HepG2 (cell line): ENCODE measurements at regions not wholly inside any gene's neighbourhood (a gene's known extent, or its start where the extent isn't known, plus 50 kb on each side); places are given as distances from the start of the nearest gene placed in this dataset.

ENCODE experiments used
- ATAC-seq: fragments of 200-7000 bp; cut with Tn5 transposase; 3 replicates; pipeline ENCODE4 v1.9.1; 2020; ENCODE audit warnings: mild to moderate bottlenecking, moderate library complexity
- BruUV-seq: library from RNA; stranded (reverse); fragments of 400-500 nt; replicated peaks from 2 replicates; lab custom pipeline; 2021; lab: Mats Ljungman, UMichigan
- CTCF ChIA-PET: fragments of 300-600 bp; formaldehyde crosslinking; extraction: SDS; loops from one replicate; lab custom pipeline; 2021; ENCODE audit warnings: low total read pairs, inconsistent platforms, low intra/inter-chr PET ratio; lab: Yijun Ruan, JAX
- POLR2A ChIA-PET: fragments of 350-600 bp; sonication (Branson Sonifier 250); formaldehyde crosslinking; loops from one replicate; lab custom pipeline; 2020; ENCODE audit warnings: antibody characterized with exemption, inconsistent platforms; lab: Yijun Ruan, JAX
- DNase-seq: peaks from one replicate; pipeline ENCODE4 v3.0.0-alpha.2; 2015; ENCODE audit warnings: low spot score
- FAIRE-seq: peaks from 3 replicates; lab custom pipeline; 2011; peaks lifted over from hg19 to GRCh38; lab: Jason Lieb, UNC
- H2AFZ ChIP-seq: one replicate; pipeline ENCODE4 v1.6.1; 2011; ENCODE audit warnings: low read length, inconsistent platforms
- H3K27ac ChIP-seq: fragments of 300-600 bp; 3 replicates; pipeline ENCODE4 v1.8.0; 2011; ENCODE audit warnings: mixed run types, mild to moderate bottlenecking, mixed read lengths, low read length, inconsistent platforms; ENCODE audit not compliant: insufficient read depth; ENCODE audit errors: extremely low read length
- H3K27me3 ChIP-seq, 2 experiments: fragments of 200-600 bp in 1 of 2; 2 replicates in 1 of 2; 3 replicates in 1 of 2; pipeline versions ENCODE4 v1.6.0 to v1.8.0; 2011; ENCODE audit warnings: low read length in 2 of 2, mild to moderate bottlenecking in 2 of 2, moderate library complexity in 2 of 2, inconsistent platforms in 1 of 2; ENCODE audit not compliant: insufficient read depth in 2 of 2, control insufficient read depth in 1 of 2
- H3K36me3 ChIP-seq, 2 experiments: fragments of 200-600 bp in 1 of 2; replicated peaks in 1 of 2; 2 replicates in 1 of 2; 3 replicates in 1 of 2; pipeline versions ENCODE4 v1.5.1 to v1.8.0; 2011; ENCODE audit warnings: low read length in 2 of 2, inconsistent platforms in 1 of 2; ENCODE audit not compliant: insufficient read depth in 2 of 2, control insufficient read depth in 1 of 2
- H3K4me1 ChIP-seq: 2 replicates; pipeline ENCODE4 v1.5.1; 2012; ENCODE audit warnings: low read length, inconsistent platforms; ENCODE audit not compliant: insufficient read depth
- H3K4me2 ChIP-seq: 2 replicates; pipeline ENCODE4 v1.6.0; 2011; ENCODE audit warnings: low read depth, low read length, inconsistent platforms
- H3K4me3 ChIP-seq, 3 experiments: fragments of 200-600 bp in 1 of 3; sonication (generic), shearing (Covaris generic) in 1 of 3; replicated peaks in 1 of 3; 2 replicates each; pipeline ENCODE4 v1.5.1; 2011 to 2016; ENCODE audit warnings: low read length in 3 of 3, inconsistent platforms in 2 of 3, low read depth in 2 of 3, mild to moderate bottlenecking in 2 of 3, control low read depth in 1 of 3, mixed read lengths in 1 of 3; ENCODE audit not compliant: insufficient read depth in 1 of 3
- H3K79me2 ChIP-seq: one replicate; pipeline ENCODE4 v1.6.1; 2011; ENCODE audit warnings: low read length, inconsistent platforms; ENCODE audit not compliant: insufficient read depth
- H3K9ac ChIP-seq: 2 replicates; pipeline ENCODE4 v1.6.0; 2011; ENCODE audit warnings: mild to moderate bottlenecking, low read depth, low read length, inconsistent platforms; ENCODE audit not compliant: insufficient read depth
- H3K9me3 ChIP-seq: 2 replicates; pipeline ENCODE4 v1.5.1; 2012; ENCODE audit warnings: mild to moderate bottlenecking, low read length
- H4K20me1 ChIP-seq: 2 replicates; pipeline ENCODE4 v1.6.0; 2011; ENCODE audit warnings: inconsistent platforms, mild to moderate bottlenecking, low read length, moderate library complexity; ENCODE audit not compliant: insufficient read depth
- AFF4 ChIP-seq: sonication (generic); formaldehyde crosslinking; IDR thresholded peaks from 2 replicates; pipeline ENCODE4 v1.4.0; 2020; ENCODE audit warnings: missing genetic modification reagents
- BHLHE40 ChIP-seq: IDR thresholded peaks from 2 replicates; pipeline ENCODE4 v1.6.1; 2011; ENCODE audit warnings: low read length, improper control_type of control experiment
- HNRNPL ChIP-seq: fragments of 200-400 bp; formaldehyde crosslinking; IDR thresholded peaks from 2 replicates; pipeline ENCODE4 v1.6.1; 2017; ENCODE audit warnings: mild to moderate bottlenecking, low read depth, low read length
- JDP2 ChIP-seq: sonication (generic); formaldehyde crosslinking; IDR thresholded peaks from 2 replicates; pipeline ENCODE4 v1.8.1; 2022; ENCODE audit warnings: missing genetic modification reagents, borderline replicate concordance
- NFE2 ChIP-seq: sonication (generic); formaldehyde crosslinking; IDR thresholded peaks from 2 replicates; pipeline ENCODE4 v1.4.0; 2020; ENCODE audit warnings: missing genetic modification reagents
- NRL ChIP-seq: sonication (generic); formaldehyde crosslinking; IDR thresholded peaks from 2 replicates; pipeline ENCODE4 v1.5.0; 2020; ENCODE audit warnings: missing genetic modification reagents, mild to moderate bottlenecking, moderate library complexity, borderline replicate concordance
- SMAD9 ChIP-seq: sonication (generic); formaldehyde crosslinking; IDR thresholded peaks from 2 replicates; pipeline ENCODE4 v1.5.1; 2020; ENCODE audit warnings: mild to moderate bottlenecking, missing genetic modification reagents
- TBX2 ChIP-seq: sonication (generic); formaldehyde crosslinking; IDR thresholded peaks from 2 replicates; pipeline ENCODE4 v1.5.0; 2020; ENCODE audit warnings: missing genetic modification reagents, mild to moderate bottlenecking, borderline replicate concordance
- YY1 ChIP-seq: IDR thresholded peaks from 2 replicates; pipeline ENCODE4 v1.6.1; 2011; ENCODE audit warnings: low read length, low read depth, moderate library complexity, mild to moderate bottlenecking; ENCODE audit not compliant: insufficient read depth, insufficient replicate concordance
- ZBTB3 ChIP-seq: sonication (generic); formaldehyde crosslinking; IDR thresholded peaks from 2 replicates; pipeline ENCODE4 v1.4.0; 2020; ENCODE audit warnings: low read depth, mild to moderate bottlenecking, moderate library complexity, missing genetic modification reagents, borderline replicate concordance
- ZNF460 ChIP-seq: sonication (generic); formaldehyde crosslinking; IDR thresholded peaks from 2 replicates; pipeline ENCODE4 v1.5.1; 2020; ENCODE audit warnings: missing genetic modification reagents, mild to moderate bottlenecking, borderline replicate concordance
- ZNF564 ChIP-seq: sonication (generic); formaldehyde crosslinking; IDR thresholded peaks from 2 replicates; pipeline ENCODE4 v1.8.1; 2023; ENCODE audit warnings: mild to moderate bottlenecking, missing genetic modification reagents
- ZNF644 ChIP-seq: IDR thresholded peaks from 2 replicates; pipeline ENCODE4 v1.6.1; 2016; ENCODE audit warnings: low read depth
- ZNF737 ChIP-seq: sonication (generic); formaldehyde crosslinking; IDR thresholded peaks from 2 replicates; pipeline ENCODE4 v1.5.0; 2020; ENCODE audit warnings: missing genetic modification reagents, mild to moderate bottlenecking, borderline replicate concordance
- WGBS: methylation state at CpG from one replicate; pipeline ENCODE4 v1.1.6; 2017; ENCODE audit warnings: low lambda C conversion rate; 5-methylcytosine and 5-hydroxymethylcytosine counted together
- in situ Hi-C: cut with HindIII; loops from 2 replicates; pipeline ENCODE4 v1.10.0; 2017; ENCODE audit warnings: low pct_unique_long_range_greater_than_20kb; ENCODE audit not compliant: extremely low pct_ligation_motif_present
- intact Hi-C: fragments of 100-400 bp; cut with micrococcal nuclease; formaldehyde crosslinking; loops from one replicate; pipeline ENCODE4 v1.10.0; 2022; ENCODE audit not compliant: unreplicated experiment
- TF ChIP-seq, protein P1 (sequence below): IDR thresholded peaks from 2 replicates; pipeline ENCODE4 v1.4.0; 2020; ENCODE audit warnings: mild to moderate bottlenecking, missing genetic modification reagents
- TF ChIP-seq, protein P2 (sequence below): sonication (generic); formaldehyde crosslinking; conservative IDR thresholded peaks from 2 replicates; pipeline ENCODE4 v1.5.0; 2020; ENCODE audit warnings: missing genetic modification reagents

- TF ChIP-seq, protein P1, sequence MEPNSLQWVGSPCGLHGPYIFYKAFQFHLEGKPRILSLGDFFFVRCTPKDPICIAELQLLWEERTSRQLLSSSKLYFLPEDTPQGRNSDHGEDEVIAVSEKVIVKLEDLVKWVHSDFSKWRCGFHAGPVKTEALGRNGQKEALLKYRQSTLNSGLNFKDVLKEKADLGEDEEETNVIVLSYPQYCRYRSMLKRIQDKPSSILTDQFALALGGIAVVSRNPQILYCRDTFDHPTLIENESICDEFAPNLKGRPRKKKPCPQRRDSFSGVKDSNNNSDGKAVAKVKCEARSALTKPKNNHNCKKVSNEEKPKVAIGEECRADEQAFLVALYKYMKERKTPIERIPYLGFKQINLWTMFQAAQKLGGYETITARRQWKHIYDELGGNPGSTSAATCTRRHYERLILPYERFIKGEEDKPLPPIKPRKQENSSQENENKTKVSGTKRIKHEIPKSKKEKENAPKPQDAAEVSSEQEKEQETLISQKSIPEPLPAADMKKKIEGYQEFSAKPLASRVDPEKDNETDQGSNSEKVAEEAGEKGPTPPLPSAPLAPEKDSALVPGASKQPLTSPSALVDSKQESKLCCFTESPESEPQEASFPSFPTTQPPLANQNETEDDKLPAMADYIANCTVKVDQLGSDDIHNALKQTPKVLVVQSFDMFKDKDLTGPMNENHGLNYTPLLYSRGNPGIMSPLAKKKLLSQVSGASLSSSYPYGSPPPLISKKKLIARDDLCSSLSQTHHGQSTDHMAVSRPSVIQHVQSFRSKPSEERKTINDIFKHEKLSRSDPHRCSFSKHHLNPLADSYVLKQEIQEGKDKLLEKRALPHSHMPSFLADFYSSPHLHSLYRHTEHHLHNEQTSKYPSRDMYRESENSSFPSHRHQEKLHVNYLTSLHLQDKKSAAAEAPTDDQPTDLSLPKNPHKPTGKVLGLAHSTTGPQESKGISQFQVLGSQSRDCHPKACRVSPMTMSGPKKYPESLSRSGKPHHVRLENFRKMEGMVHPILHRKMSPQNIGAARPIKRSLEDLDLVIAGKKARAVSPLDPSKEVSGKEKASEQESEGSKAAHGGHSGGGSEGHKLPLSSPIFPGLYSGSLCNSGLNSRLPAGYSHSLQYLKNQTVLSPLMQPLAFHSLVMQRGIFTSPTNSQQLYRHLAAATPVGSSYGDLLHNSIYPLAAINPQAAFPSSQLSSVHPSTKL (CRISPR knock-in tag): no peak
- TF ChIP-seq AFF4 (CRISPR knock-in tag) (no peak), YY1 (no peak)
- TF ChIP-seq, all 625 proteins: peak for 0
Observed at GRCh38 chr10:78391585-78391984, 357.9 kb downstream of the RPS24 start (continued).

GRCh38 chr10:78392197-78392596 is 358.5 kb downstream of the RPS24 start:
- no TSS peak for BruUV-seq
- no peak overlapping the region for H2AFZ ChIP-seq
- 3% methylated on average over 2 of the region's 2 CpGs for WGBS
- H3K4me3 ChIP-seq: no peak overlapping the region
- H3K79me2 ChIP-seq: no peaks in the 10 kb centered on the region
- ChIA-PET CTCF (no interaction called here), POLR2A (no interaction called here)
- H3K4me1 ChIP-seq: no peaks in the 10 kb centered on the region
- no peaks in the 10 kb centered on the region for H4K20me1 ChIP-seq
- ATAC-seq (no peak), DNase-seq (no peak), FAIRE-seq (no peak)
- H3K27ac ChIP-seq: no peak overlapping the region
- no peaks in the 10 kb centered on the region for H3K9me3 ChIP-seq
- no peaks in the 10 kb centered on the region for H3K36me3 ChIP-seq
- in situ Hi-C loops: no loop called here
- H3K27me3 ChIP-seq: peaks cover 2 to 36% of the 10 kb centered on the region in 2 experiments; a peak in 4 of 5 replicates
- H3K9ac ChIP-seq: no peak overlapping the region
- intact Hi-C loops: no loop called here
- H3K4me2 ChIP-seq: no peak overlapping the region
- TF ChIP-seq, protein P2, sequence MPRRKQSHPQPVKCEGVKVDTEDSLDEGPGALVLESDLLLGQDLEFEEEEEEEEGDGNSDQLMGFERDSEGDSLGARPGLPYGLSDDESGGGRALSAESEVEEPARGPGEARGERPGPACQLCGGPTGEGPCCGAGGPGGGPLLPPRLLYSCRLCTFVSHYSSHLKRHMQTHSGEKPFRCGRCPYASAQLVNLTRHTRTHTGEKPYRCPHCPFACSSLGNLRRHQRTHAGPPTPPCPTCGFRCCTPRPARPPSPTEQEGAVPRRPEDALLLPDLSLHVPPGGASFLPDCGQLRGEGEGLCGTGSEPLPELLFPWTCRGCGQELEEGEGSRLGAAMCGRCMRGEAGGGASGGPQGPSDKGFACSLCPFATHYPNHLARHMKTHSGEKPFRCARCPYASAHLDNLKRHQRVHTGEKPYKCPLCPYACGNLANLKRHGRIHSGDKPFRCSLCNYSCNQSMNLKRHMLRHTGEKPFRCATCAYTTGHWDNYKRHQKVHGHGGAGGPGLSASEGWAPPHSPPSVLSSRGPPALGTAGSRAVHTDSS (CRISPR knock-in tag): no peak
- TF ChIP-seq JDP2 (no peak), ZNF737 (CRISPR knock-in tag) (no peak), ZNF460 (CRISPR knock-in tag) (no peak), SMAD9 (CRISPR knock-in tag) (no peak), NRL (CRISPR knock-in tag) (no peak), BHLHE40 (no peak), ZBTB3 (CRISPR knock-in tag) (no peak), ZNF564 (CRISPR knock-in tag) (no peak), HNRNPL (no peak), NFE2 (CRISPR knock-in tag) (no peak), ZNF644 (CRISPR knock-in tag) (no peak), TBX2 (CRISPR knock-in tag) (no peak)
